GM06990 (cell line): ENCODE measurements at regions not wholly inside any gene's neighbourhood (a gene's known extent, or its start where the extent isn't known, plus 50 kb on each side); places are given as distances from the start of the nearest gene placed in this dataset.
"Not testable (repeated sequence)": the region's sequence is repeated elsewhere in the genome, so short reads cannot be mapped to it uniquely, and the experiment has no call there.

Experiments
- DNase-seq: peaks from one replicate; pipeline ENCODE4 v3.0.0-alpha.2; 2011; ENCODE audit not compliant: insufficient read length; ENCODE audit errors: extremely low read depth
- H3K27me3 ChIP-seq: replicated peaks from 2 replicates; pipeline ENCODE4 v1.6.0; 2011; ENCODE audit warnings: low read length; ENCODE audit not compliant: control insufficient read depth, insufficient read depth
- H3K36me3 ChIP-seq: 2 replicates; pipeline ENCODE4 v1.5.1; 2011; ENCODE audit warnings: low read length; ENCODE audit not compliant: control insufficient read depth, insufficient read depth
- H3K4me3 ChIP-seq: replicated peaks from 2 replicates; pipeline ENCODE4 v1.5.1; 2011; ENCODE audit warnings: low read depth, mild to moderate bottlenecking, control low read depth, low read length
- TF ChIP-seq, protein P1 (sequence below): IDR thresholded peaks from 2 replicates; pipeline ENCODE4 v1.5.1; 2011; ENCODE audit warnings: low read length, control low read depth, mild to moderate bottlenecking, inconsistent platforms; ENCODE audit not compliant: insufficient read depth, poor library complexity, severe bottlenecking

DNA sequence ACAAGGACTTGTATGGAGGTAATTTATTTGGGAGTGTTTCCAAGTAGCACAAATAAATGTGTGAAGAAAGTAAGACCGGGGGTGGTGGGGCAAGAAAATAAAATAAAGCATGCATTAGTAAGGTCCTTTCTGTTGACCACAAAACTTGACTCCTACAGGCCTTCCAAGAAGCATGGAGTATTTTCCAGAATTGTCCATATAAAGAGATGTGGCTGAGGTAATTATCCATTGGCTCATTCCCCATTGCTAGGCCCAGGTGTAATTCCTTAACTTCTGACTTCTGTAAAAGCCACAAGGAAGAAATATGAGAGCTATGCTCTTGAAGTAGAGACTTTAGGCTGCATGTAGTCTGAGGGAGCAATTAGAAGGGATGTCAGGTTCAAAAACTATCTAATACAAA lies 430.5 kb upstream of the PABPC4L start:
- TF ChIP-seq, protein P1, sequence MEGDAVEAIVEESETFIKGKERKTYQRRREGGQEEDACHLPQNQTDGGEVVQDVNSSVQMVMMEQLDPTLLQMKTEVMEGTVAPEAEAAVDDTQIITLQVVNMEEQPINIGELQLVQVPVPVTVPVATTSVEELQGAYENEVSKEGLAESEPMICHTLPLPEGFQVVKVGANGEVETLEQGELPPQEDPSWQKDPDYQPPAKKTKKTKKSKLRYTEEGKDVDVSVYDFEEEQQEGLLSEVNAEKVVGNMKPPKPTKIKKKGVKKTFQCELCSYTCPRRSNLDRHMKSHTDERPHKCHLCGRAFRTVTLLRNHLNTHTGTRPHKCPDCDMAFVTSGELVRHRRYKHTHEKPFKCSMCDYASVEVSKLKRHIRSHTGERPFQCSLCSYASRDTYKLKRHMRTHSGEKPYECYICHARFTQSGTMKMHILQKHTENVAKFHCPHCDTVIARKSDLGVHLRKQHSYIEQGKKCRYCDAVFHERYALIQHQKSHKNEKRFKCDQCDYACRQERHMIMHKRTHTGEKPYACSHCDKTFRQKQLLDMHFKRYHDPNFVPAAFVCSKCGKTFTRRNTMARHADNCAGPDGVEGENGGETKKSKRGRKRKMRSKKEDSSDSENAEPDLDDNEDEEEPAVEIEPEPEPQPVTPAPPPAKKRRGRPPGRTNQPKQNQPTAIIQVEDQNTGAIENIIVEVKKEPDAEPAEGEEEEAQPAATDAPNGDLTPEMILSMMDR: no peak
- no peak overlapping the region for H3K4me3 ChIP-seq
- no peaks in the 10 kb centered on the region for H3K36me3 ChIP-seq
- H3K27me3 ChIP-seq: no peaks in the 10 kb centered on the region
- no peak for DNase-seq

DNA sequence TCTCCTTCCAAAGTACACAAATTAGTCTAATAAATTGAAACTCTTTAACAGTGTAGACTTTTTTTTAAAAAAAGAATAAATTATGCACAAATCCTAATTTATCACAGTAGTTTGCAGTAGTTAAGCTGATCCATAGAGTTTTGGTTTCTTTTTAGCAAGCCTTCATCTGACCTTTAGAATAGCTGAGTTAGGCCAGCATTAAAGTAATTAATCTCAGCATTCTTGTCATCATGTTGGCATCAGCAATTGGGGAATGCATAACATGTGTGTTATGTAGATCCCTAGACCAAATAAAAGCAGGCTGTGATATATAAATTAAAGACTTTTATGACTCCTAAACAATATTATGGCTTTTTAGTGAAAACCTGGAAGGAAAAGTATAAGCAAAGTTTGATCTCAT lies 426.5 kb upstream of the PABPC4L start:
- no peak overlapping the region for H3K4me3 ChIP-seq
- H3K27me3 ChIP-seq: no peaks in the 10 kb centered on the region
- no peak for DNase-seq
- TF ChIP-seq, protein P1: no peak
- no peaks in the 10 kb centered on the region for H3K36me3 ChIP-seq

DNA sequence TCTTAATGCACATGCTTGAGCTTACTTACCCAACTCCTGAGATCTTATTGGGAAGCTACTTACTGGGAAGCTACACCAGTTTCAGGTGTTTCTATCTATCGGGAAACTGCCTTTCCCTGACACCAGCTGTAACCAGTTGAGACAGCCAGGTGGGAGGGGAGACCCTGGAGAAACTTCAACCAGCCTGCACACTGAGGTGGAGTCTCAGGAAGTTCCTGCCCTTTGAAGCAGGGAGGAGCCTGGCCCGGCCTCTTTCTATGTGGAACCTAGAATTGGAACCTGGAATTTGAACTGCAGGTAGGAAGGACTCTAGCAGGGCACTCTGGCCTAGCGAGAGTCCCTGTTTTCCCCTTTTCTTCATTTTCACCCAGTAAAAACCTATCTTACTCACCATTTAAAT lies 425.8 kb upstream of the PABPC4L start:
- DNase-seq: no peak
- no peaks in the 10 kb centered on the region for H3K27me3 ChIP-seq
- H3K4me3 ChIP-seq: no peak overlapping the region
- H3K36me3 ChIP-seq: no peaks in the 10 kb centered on the region
- TF ChIP-seq, protein P1: no peak

DNA sequence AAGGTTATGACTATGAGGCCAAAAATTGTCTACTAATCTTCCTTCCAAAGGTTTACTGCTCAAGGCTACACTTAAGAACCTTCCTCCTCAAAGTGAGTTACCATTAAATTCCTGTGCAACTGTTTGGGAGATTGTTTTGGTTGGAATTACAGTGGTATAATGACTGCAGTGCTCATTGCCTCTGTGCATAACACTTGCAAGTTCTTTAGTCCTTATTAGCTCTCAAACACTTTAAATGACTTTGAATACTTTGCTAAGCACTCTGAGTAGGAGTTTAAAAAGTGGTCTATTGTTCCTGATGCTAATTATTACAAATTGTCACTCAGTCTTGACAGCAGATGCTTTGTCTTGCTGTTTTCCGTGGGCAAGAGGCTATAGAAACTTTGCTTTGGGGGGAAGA lies 422.8 kb upstream of the PABPC4L start:
- Histone ChIP-seq H3K36me3 (no peaks in the 10 kb centered on the region), H3K27me3 (no peaks in the 10 kb centered on the region), H3K4me3 (no peak overlapping the region)
- no peak for DNase-seq
- TF ChIP-seq, protein P1: no peak

DNA sequence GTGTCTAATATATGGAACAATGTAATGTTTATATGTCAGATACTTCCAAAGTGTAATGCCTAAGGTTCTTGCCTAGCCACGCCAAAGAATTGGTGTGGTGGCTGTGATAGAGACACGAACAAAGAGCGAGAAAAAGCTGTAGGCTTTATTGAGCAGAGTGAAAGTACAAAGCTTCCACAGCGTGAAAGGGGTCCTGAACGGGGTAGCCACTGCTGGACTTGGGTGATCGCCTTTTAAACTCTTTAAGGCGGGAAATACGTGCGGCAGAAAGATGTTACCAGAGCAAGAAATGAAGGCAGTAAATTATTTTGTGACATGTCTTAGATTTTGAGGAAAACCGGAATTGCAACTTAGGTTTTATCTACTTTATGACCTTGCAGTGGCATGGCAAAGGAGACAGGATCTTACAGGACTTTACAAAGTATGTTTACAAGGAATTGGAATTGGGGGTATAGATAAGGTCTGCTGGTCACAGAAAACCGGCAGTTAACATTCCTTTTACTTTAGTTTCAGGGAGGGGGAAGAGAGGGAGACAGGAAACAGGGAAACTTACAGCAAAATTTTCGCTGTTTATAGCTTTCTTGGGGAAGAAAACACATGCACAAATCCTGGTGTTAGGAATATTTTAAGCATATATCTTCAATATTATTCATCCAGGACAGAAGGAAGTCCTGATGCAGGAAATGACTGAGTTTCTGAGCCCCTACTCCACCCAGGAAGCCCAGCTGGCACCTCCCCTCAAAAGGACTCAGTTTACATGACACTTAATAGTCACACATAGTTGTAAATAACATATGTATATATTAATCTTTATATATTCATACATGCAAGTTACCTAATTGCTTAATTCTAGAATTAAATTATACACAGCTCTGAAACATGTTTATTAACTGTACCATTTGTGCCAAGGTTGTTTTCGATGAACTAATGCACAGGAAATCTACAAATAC lies 421.3 kb upstream of the PABPC4L start:
- not testable (repeated sequence) for H3K36me3 ChIP-seq, H3K27me3 ChIP-seq, DNase-seq, H3K4me3 ChIP-seq

DNA sequence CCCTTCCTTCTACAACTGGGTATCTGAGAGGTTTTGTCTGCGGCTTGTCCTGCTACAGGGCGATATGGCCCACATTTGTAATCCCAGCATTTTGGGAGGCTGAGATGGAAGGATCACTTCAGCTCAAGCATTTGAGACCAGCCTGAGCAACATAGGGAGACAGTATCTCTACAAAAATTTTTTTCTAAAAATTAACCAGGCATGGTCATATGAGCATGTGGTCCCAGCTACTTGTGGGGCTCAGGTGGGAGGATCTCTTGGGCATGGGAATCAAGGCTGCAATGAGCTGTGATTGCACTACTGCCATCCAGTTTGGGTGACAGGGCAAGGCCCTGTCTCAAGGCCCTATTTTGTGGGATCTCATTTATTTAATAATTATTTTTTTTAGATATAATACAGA lies 420.6 kb upstream of the PABPC4L start:
- Histone ChIP-seq H3K4me3 (no peak overlapping the region), H3K36me3 (no peaks in the 10 kb centered on the region), H3K27me3 (no peaks in the 10 kb centered on the region)
- DNase-seq: no peak
- TF ChIP-seq, protein P1: no peak

DNA sequence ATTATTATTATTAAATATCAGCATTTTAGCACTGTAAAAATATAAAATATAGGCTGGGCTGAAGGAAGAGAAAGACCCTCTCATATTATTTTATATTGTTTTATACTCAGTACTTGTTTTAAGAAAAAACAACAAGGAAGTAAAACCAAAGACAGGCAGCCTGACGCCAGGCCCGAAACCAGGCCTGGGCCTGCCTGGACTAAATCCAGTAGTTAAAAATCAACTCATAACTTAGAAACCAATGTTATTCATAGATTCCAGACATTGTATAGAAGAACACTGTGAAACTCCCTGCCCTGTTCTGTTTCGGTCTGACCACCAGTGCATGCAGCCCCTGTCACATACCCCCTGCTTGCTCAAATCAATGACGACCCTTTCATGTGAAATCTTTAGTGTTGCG lies 420.1 kb upstream of the PABPC4L start:
- not testable (repeated sequence) for H3K27me3 ChIP-seq, H3K4me3 ChIP-seq, DNase-seq, H3K36me3 ChIP-seq
